GM21381 (cell line): ENCODE measurements at regions not wholly inside any gene's neighbourhood (a gene's known extent, or its start where the extent isn't known, plus 50 kb on each side); places are given as distances from the start of the nearest gene placed in this dataset.
A peak's percentile ranks its signal among the peaks of the same experiment; 100 is the strongest.
"Not testable (repeated sequence)": the region's sequence is repeated elsewhere in the genome, so short reads cannot be mapped to it uniquely, and the experiment has no call there.

Source experiments
- ATAC-seq: cut with Tn5 transposase; IDR thresholded peaks from one replicate; pipeline ENCODE4 v1.9.1; 2021; ENCODE audit warnings: mild to moderate bottlenecking, moderate library complexity; ENCODE audit not compliant: unreplicated experiment

DNA sequence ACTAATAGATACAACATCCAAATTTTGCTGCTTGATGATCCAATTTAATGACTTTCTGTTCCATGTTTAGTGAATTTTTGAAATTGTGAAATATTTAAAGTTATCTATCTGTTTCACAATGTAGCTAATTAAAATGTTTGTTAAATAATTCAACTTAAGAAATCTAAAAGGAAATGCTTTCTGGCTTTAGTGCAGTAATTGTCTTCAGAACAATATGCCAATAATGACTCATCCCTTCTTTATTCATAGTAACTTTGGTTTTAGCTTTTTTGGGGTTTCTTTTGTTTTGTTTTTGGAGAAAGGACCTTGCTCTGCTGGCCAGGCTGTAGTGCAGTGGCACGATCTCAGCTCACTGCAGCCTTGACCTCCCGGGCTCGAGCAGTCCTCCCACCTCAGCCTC is 479.2 kb upstream of the RGS6 start:
- no peak for ATAC-seq

GRCh38 chr14:71454010-71454409 is 478.2 kb upstream of the RGS6 start:
- no peak for ATAC-seq

DNA sequence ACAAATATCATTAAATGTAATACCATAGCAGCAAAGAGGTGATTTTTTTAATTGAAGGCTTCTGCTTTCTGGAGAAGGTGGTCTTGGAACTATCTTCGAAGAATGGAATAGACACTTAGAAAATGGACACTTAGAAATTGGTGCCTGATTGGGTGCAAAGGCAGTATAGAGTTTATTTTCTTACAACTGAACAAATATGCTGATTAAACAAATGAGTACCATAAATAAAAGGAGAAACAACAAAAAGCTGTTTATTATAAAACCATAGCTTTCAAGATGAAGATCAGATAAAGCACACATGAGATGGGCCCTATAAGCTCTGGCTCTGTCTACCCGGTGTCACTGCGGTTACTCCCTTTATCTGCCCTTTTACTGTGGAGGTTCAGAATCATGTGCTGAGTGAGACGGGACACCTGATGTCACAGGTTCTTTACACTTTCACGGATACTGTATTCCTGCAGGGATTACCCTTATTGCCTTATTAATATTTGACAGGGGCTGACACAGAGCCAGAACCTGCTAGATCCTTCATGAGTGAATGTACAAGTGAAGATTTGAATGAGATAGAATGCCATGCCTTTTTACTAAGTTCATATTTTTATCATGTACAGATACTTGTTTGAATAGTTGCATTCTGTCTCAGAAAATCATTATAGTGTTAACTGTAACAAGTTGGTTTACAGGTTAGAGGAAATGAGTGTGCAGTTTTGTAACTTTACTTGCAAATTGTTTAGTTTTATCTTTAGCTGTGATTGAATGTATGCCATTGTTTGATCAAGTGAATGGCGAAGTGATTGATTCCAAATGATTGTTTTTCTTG is 477.5 kb upstream of the RGS6 start:
- no peak for ATAC-seq

GRCh38 chr14:71460091-71460490 is 472.1 kb upstream of the RGS6 start:
- ATAC-seq: no peak

- ATAC-seq: not testable (repeated sequence)
Measured at GRCh38 chr14:71461617-71462016, 470.6 kb upstream of the RGS6 start.

GRCh38 chr14:71463807-71464206 is 468.4 kb upstream of the RGS6 start:
- no peak for ATAC-seq

DNA sequence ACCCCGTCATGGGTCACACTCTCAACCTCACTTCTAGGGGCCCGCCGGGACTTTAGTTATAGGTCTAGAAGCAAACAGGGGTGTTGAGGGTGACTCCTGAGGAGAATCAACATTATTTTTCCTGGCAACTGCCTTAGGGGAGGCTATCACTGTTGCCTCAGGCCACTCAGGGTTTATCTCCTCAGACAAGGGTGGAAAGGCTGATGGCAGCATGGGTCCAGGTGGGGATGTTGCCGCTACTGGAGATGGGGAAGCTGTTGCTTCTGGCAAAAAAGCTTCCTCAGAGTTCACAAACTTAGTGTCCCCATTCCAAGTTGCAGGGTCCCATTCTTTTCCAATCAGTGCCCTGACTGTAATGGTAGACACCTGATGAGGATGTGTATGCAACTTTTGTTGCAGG is 467.4 kb upstream of the RGS6 start:
- no peak for ATAC-seq

GRCh38 chr14:71465316-71465715 is 466.9 kb upstream of the RGS6 start:
- no peak for ATAC-seq

DNA sequence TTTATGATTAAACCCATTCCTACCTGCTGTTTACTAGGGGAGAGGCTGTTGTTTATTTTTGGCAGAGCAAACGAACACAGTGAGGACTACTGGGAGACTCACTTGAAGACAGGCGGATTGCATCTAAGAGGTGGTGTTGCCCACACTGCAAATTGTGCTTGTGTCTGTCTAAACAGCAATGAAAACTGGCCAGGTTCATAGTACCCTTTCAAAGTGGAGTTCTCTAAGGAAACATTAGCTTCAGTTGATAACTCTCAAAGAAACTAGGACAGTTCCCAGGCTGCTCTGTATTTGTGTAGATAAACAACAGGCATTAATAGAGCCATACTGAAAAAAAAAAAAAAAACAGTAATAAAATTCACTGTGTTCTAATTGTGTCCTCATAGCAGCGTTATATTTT is 466.0 kb upstream of the RGS6 start:
- ATAC-seq: no peak

DNA sequence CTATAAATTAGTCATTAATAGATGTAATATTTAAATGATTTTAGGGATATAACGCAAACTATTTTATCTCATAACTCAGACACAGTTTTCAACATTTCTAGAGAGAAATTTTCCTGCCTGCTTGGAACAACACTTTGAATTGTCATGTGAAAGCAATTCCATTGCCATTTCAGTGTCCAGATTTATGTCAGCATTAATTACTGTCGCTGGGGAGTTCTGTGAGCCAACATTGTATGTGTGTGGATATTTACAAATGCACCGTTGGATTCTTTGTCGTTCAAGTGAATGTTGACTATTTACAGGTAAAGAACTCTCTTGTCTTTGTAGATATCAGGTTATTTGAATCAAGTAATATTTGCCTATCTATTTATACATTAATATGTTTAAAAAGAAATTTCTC is 465.3 kb upstream of the RGS6 start:
- ATAC-seq: no peak

DNA sequence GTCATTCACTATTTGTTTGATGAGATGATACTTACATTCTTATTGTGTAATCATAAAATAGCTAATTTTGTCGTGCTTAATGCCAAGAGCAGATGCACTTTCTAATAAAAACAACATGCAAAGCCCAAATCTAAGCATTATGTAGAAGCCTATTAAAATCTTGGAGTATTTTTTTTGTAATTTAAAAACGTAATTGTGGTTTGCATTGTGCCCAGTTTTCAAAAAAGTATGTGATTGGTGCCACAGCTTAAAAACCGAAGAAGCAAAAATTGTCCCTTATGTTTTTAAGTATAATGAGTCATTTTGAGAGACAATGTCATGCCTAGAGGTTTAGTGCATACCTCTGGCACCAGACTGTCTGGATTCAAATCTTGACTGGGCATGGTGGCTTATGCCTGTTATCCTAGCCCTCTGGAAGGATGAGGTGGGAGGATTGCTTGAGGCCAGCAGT is 464.8 kb upstream of the RGS6 start:
- no peak for ATAC-seq

GRCh38 chr14:71468701-71469100 is 463.5 kb upstream of the RGS6 start:
- ATAC-seq: no peak

DNA sequence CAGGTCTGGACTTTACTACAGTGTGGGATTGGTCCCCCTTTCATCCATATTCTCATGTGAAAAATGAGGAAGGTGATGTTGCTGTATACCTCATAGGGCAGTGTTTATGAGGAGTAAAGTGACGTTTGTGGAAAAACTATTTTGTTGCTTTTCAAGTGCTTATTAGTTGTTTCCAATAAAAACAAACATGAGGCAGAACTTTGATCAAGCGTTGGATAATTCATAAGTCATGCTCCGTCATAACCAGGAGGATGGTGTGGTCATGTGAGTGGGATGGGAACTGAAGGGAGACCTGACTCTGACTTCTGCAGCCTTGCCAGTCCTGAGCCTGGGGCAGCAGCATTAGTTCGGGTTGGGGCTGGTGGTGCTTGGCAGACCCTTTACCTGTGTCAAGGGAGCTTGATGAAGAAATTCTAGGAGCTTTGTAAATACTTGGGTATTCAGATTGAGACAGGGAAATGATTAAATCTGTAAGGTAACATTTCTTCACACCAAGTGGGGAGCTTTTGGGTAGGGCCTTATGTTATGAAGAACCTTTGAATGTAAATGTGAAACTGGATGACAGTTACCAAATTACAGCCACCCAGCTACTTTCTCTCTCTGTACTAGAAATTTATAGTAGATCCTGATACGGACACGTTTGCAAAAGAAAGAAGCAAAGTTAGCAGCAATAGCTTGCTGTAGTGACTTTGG is 462.4 kb upstream of the RGS6 start:
- no peak for ATAC-seq

GRCh38 chr14:71471634-71472355 is 460.4 kb upstream of the RGS6 start:
- ATAC-seq: no peak

- ATAC-seq: peak; percentile 46
Measured at GRCh38 chr14:71472356-71473340, 459.6 kb upstream of the RGS6 start.

DNA sequence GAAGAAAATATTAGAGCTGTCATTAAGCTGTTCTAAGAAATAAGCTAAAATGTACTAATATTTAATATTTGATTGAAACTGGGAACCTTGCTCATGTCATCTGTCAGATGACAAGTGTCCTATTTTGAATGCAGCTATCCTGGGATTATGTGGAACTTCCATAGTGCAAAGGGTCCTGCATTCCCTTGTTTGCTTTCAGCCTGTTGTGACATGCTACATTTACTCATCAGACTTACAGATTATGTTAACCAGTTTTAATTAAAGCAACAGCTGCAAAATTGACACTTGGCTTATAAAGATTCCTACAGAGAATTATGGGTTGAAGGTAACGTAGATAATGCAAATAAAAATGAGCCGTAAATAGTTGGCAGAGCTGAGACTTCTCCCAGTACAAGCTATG is 458.4 kb upstream of the RGS6 start:
- ATAC-seq: no peak

DNA sequence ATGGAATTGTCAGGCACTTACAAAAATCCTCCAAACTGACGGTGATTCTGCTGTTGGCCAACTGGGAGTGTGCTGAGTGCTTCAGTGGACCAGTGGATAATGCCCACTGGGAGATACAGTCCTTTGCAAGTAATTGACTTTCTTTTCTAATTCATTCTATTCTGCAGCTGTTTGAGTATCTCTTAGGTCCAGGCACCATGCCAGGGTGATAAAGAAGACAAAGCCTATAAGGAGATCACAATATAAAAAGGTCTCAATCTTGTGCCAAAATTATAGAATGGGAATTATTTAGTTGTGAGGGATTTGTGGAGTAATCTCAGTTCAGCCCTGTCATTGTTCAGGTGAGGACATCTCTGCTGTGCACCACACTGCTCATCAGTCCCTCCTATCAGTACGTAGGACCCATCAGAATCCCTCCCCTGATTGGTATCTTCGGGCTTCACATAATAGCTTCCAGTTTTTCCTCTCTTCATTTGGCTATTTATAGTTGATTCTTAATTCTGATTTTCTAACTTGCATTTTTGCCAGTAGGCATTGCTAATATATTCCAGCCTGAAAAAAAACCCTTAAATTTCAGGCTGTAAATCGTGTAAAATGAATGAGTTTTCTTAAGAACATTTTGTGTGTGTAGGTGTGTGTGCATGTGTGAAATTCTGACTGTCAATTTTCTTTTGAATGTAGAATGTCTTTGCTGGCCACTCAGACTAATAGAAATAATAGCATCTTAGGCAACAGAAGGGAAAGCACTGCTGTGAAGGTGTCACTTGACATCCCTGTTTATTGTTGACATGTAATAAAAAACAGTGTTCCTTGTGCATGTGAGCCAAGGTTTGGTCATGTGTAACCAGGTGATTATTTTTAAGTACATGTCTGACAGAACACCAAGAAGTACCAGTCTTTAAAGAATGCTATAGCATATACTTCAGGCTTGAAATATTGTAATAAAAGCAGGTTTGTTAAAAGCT is 457.6 kb upstream of the RGS6 start:
- ATAC-seq: no peak

DNA sequence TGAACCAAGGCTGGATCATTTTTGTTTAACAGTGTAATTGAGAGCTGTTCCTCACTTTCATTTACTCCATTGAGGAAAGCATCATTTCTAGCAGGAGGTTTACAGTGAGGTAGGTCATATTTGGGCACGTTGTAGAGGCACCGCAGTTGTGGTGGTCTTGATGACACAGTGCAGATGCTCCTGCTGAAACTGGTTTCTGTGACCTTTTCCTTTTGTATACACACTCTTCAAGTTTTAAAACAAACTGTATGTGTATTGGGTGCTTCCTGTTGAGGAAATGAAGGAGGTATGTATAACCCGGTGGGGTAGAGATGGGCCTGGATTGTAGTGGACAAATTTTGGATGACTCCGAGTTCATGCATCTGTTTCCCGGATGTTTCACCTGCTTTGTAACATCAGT is 456.3 kb upstream of the RGS6 start:
- no peak for ATAC-seq

DNA sequence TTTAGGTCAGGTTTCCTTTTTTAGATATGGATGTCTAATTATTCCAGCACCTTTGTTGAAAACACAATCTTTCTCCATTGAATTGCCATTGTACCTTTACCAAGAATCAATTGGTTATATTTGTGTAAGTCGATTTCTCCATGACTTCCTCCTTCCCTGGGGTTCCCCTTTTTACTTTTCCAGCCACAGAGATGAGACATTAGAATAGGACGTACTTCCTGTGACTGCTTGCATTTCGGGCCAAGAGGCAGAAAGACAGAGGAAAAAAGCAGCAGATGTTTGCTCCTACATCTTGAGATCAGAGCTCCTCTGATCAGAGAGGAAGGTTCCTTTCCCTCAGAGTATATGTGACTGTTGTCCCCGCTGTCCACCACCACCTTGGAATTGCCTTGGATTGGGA is 453.7 kb upstream of the RGS6 start:
- ATAC-seq: no peak
